Activated T-cell treated with anti-CD3 and anti-CD28 coated beads, Interleukin-2, amount 50 U/mL, for 72 hours (primary cell): ENCODE measurements at regions not wholly inside any gene's neighbourhood (a gene's known extent, or its start where the extent isn't known, plus 50 kb on each side); places are given as distances from the start of the nearest gene placed in this dataset.
"Not testable (repeated sequence)": the region's sequence is repeated elsewhere in the genome, so short reads cannot be mapped to it uniquely, and the experiment has no call there.

Experiments
- ATAC-seq, 2 donors: fragments of 150-1000 bp; cut with Tn5 transposase; replicated peaks in 1 of 2; 2 replicates each; pipeline ENCODE4 v1.10.0; 2021; ENCODE audit warnings: moderate library complexity in 2 of 2, mild to moderate bottlenecking in 1 of 2
- DNase-seq, 2 donors: peaks; one replicate each; pipeline ENCODE4 v3.0.0; 2021 to 2022; ENCODE audit warnings: mixed read lengths in 1 of 2
- H3K27ac Mint-ChIP-seq: one replicate; pipeline ENCODE4 v1.8.0; 2022; ENCODE audit warnings: mild to moderate bottlenecking, moderate library complexity, mixed read lengths
- H3K27me3 Mint-ChIP-seq: one replicate; pipeline ENCODE4 v1.8.0; 2022; ENCODE audit warnings: low read depth, mixed read lengths
- H3K36me3 Mint-ChIP-seq, 2 donors: one replicate each; pipeline ENCODE4 v1.8.0; 2022; ENCODE audit warnings: mixed read lengths in 2 of 2, mild to moderate bottlenecking in 1 of 2; ENCODE audit not compliant: insufficient read depth in 2 of 2
- H3K4me1 Mint-ChIP-seq: one replicate; pipeline ENCODE4 v1.8.0; 2022; ENCODE audit warnings: low read depth, mixed read lengths
- H3K4me3 Mint-ChIP-seq, 2 donors: one replicate each; pipeline ENCODE4 v1.8.0; 2022; ENCODE audit warnings: mild to moderate bottlenecking in 2 of 2, mixed read lengths in 2 of 2, moderate library complexity in 2 of 2
- H3K9me3 Mint-ChIP-seq, 2 donors: one replicate each; pipeline ENCODE4 v1.8.0; 2022; ENCODE audit warnings: mixed read lengths in 2 of 2

GRCh38 chr14:57150449-57150848 lies 118.3 kb downstream of the EXOC5 start:
- H3K36me3 Mint-ChIP-seq, result no peaks in the 10 kb centered on the region
- no peak overlapping the region for H3K4me3 Mint-ChIP-seq
- ATAC-seq, result no peak
- H3K9me3 Mint-ChIP-seq, result no peaks in the 10 kb centered on the region
- H3K27ac Mint-ChIP-seq, result no peak overlapping the region
- no peaks in the 10 kb centered on the region for H3K4me1 Mint-ChIP-seq
- DNase-seq, result no peak
- peaks cover 7% of the 10 kb centered on the region for H3K27me3 Mint-ChIP-seq

GRCh38 chr14:57139173-57139572 lies 129.5 kb downstream of the EXOC5 start:
- no peak overlapping the region for H3K27ac Mint-ChIP-seq
- DNase-seq (no peak), ATAC-seq (no peak)
- H3K4me1 Mint-ChIP-seq, result no peaks in the 10 kb centered on the region
- H3K27me3 Mint-ChIP-seq, result peaks cover 9% of the 10 kb centered on the region
- H3K9me3 Mint-ChIP-seq, result peaks cover 0 to 3% of the 10 kb centered on the region in 2 donors
- no peaks in the 10 kb centered on the region for H3K36me3 Mint-ChIP-seq
- no peak overlapping the region for H3K4me3 Mint-ChIP-seq

- H3K27ac Mint-ChIP-seq, result no peak overlapping the region
- H3K36me3 Mint-ChIP-seq, result no peaks in the 10 kb centered on the region
- H3K9me3 Mint-ChIP-seq, result peaks cover 0 to 3% of the 10 kb centered on the region in 2 donors
- H3K4me1 Mint-ChIP-seq, result no peaks in the 10 kb centered on the region
- ATAC-seq (no peak), DNase-seq (no peak)
- H3K27me3 Mint-ChIP-seq, result peaks cover 9% of the 10 kb centered on the region
- H3K4me3 Mint-ChIP-seq, result no peak overlapping the region
Measured at GRCh38 chr14:57136669-57137328, 131.9 kb downstream of the EXOC5 start.

- H3K27me3 Mint-ChIP-seq, H3K9me3 Mint-ChIP-seq, ATAC-seq, DNase-seq, H3K4me3 Mint-ChIP-seq, H3K27ac Mint-ChIP-seq, H3K4me1 Mint-ChIP-seq, H3K36me3 Mint-ChIP-seq: not testable (repeated sequence)
Measured at GRCh38 chr14:57127809-57128208, 140.9 kb downstream of the EXOC5 start.

- Mint-ChIP-seq H3K4me1 (no peaks in the 10 kb centered on the region), H3K4me3 (no peak overlapping the region), H3K36me3 (no peaks in the 10 kb centered on the region), H3K9me3 (no peaks in the 10 kb centered on the region), H3K27me3 (no peaks in the 10 kb centered on the region), H3K27ac (no peak overlapping the region)
- no peak for ATAC-seq
- DNase-seq, result no peak
Measured at GRCh38 chr14:57122129-57122528, 146.6 kb downstream of the EXOC5 start.

- not testable (repeated sequence) for ATAC-seq, H3K27ac Mint-ChIP-seq, H3K4me1 Mint-ChIP-seq, H3K36me3 Mint-ChIP-seq, H3K27me3 Mint-ChIP-seq
- peak in 1 of 2 donors; percentile 1 for DNase-seq
- H3K4me3 Mint-ChIP-seq, result peak overlapping the region in 1 of 2 donors; percentile 45
- H3K9me3 Mint-ChIP-seq, result peaks cover 3 to 11% of the 10 kb centered on the region in 2 donors
Measured at GRCh38 chr14:57112072-57112807, 156.5 kb downstream of the EXOC5 start.

GRCh38 chr14:57110411-57110810 lies 158.3 kb downstream of the EXOC5 start:
- not testable (repeated sequence) for H3K27ac Mint-ChIP-seq, H3K27me3 Mint-ChIP-seq, ATAC-seq, H3K4me1 Mint-ChIP-seq, H3K4me3 Mint-ChIP-seq, DNase-seq, H3K36me3 Mint-ChIP-seq
- peaks cover 3 to 16% of the 10 kb centered on the region in 2 donors for H3K9me3 Mint-ChIP-seq

GRCh38 chr14:57091030-57091608 lies 177.6 kb downstream of the EXOC5 start:
- H3K27me3 Mint-ChIP-seq, result peaks cover 14% of the 10 kb centered on the region

GRCh38 chr14:57089901-57090300 lies 178.8 kb downstream of the EXOC5 start:
- ATAC-seq (no peak), DNase-seq (no peak)
- Mint-ChIP-seq H3K4me1 (no peaks in the 10 kb centered on the region), H3K27ac (no peak overlapping the region), H3K27me3 (peaks cover 14% of the 10 kb centered on the region), H3K4me3 (no peak overlapping the region), H3K36me3 (peaks cover 0 to under 1% of the 10 kb centered on the region in 2 donors), H3K9me3 (peaks cover under 1% of the 10 kb centered on the region in 2 donors)

More at GRCh38 chr14:57091030-57091608, 177.6 kb downstream of the EXOC5 start:
- no peak overlapping the region for H3K27ac Mint-ChIP-seq
- ATAC-seq (no peak), DNase-seq (no peak)
- no peak overlapping the region for H3K4me3 Mint-ChIP-seq
- H3K4me1 Mint-ChIP-seq, result no peaks in the 10 kb centered on the region
- peaks cover 2 to 3% of the 10 kb centered on the region in 2 donors for H3K36me3 Mint-ChIP-seq
- H3K9me3 Mint-ChIP-seq, result peaks cover 5% of the 10 kb centered on the region in 2 donors

- Mint-ChIP-seq H3K9me3 (no peaks in the 10 kb centered on the region), H3K27me3 (peaks cover 19% of the 10 kb centered on the region), H3K27ac (no peak overlapping the region), H3K36me3 (no peaks in the 10 kb centered on the region), H3K4me3 (no peak overlapping the region), H3K4me1 (no peaks in the 10 kb centered on the region)
- ATAC-seq (no peak), DNase-seq (no peak)
Measured at GRCh38 chr14:57087841-57088240, 180.9 kb downstream of the EXOC5 start.

- Mint-ChIP-seq H3K36me3 (no peaks in the 10 kb centered on the region), H3K27me3 (peaks cover 27% of the 10 kb centered on the region), H3K4me1 (no peaks in the 10 kb centered on the region), H3K9me3 (no peaks in the 10 kb centered on the region), H3K4me3 (no peak overlapping the region), H3K27ac (no peak overlapping the region)
- ATAC-seq (no peak), DNase-seq (no peak)
Measured at GRCh38 chr14:57086271-57087162, 182.2 kb downstream of the EXOC5 start.

- no peak overlapping the region for H3K4me3 Mint-ChIP-seq
- H3K9me3 Mint-ChIP-seq, result no peaks in the 10 kb centered on the region
- ATAC-seq (no peak), DNase-seq (no peak)
- no peaks in the 10 kb centered on the region for H3K4me1 Mint-ChIP-seq
- H3K27me3 Mint-ChIP-seq, result peaks cover 29% of the 10 kb centered on the region
- H3K36me3 Mint-ChIP-seq, result no peaks in the 10 kb centered on the region
- no peak overlapping the region for H3K27ac Mint-ChIP-seq
Measured at GRCh38 chr14:57085801-57086200, 182.9 kb downstream of the EXOC5 start.

GRCh38 chr14:57085043-57085442 lies 183.7 kb downstream of the EXOC5 start:
- no peak for DNase-seq
- no peak for ATAC-seq
- no peak overlapping the region for H3K4me3 Mint-ChIP-seq
- H3K9me3 Mint-ChIP-seq, result no peaks in the 10 kb centered on the region
- no peak overlapping the region for H3K27ac Mint-ChIP-seq
- H3K27me3 Mint-ChIP-seq, result peaks cover 25% of the 10 kb centered on the region
- H3K4me1 Mint-ChIP-seq, result no peaks in the 10 kb centered on the region
- no peaks in the 10 kb centered on the region for H3K36me3 Mint-ChIP-seq
